ENCODE measurements at regions not wholly inside any gene's neighbourhood (a gene's known extent, or its start where the extent isn't known, plus 50 kb on each side); places are given as distances from the start of the nearest gene placed in this dataset.

DNA sequence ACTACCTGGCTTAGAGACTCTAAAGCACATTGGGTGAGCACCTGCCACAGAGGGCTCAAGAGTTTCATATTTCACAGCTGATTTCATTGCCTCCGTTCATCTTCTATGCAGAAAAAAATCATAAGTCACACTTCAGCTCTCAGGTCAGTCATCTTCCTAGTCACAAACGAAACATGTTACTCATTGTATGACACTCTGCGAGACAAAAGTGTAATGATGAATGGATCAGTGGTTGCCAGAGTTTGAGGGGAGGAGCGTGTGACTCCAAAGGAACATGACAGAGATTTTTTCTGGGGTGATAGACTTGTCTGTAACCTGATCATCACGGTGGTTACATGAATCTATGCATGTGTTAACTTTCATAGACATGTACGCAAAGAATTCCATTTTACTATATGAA, 195.2 kb upstream of the CNTNAP4 start:
- TF ChIP-seq, protein P1, sequence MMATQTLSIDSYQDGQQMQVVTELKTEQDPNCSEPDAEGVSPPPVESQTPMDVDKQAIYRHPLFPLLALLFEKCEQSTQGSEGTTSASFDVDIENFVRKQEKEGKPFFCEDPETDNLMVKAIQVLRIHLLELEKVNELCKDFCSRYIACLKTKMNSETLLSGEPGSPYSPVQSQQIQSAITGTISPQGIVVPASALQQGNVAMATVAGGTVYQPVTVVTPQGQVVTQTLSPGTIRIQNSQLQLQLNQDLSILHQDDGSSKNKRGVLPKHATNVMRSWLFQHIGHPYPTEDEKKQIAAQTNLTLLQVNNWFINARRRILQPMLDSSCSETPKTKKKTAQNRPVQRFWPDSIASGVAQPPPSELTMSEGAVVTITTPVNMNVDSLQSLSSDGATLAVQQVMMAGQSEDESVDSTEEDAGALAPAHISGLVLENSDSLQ (IDR thresholded peaks at IDR 0.05): no peak
- TF ChIP-seq SP1 (IDR thresholded peaks at IDR 0.05) (no peak), FOXA1 (IDR thresholded peaks at IDR 0.05) (no peak), ARNT (IDR thresholded peaks at IDR 0.05) (no peak), ZNF384 (IDR thresholded peaks at IDR 0.05) (no peak), FOXK2 (IDR thresholded peaks at IDR 0.05) (no peak), BHLHE40 (IDR thresholded peaks at IDR 0.05; ENCODE audit: borderline replicate concordance) (no peak), FOXM1 (IDR thresholded peaks at IDR 0.05; ENCODE audit: borderline replicate concordance) (no peak), L3MBTL2 (conservative IDR thresholded peaks at IDR 0.05) (no peak), LEF1 (IDR thresholded peaks at IDR 0.05; ENCODE audit: borderline replicate concordance) (no peak), TARDBP (IDR thresholded peaks at IDR 0.05) (no peak), SUZ12 (IDR thresholded peaks at IDR 0.05) (no peak), ELF4 (IDR thresholded peaks at IDR 0.05) (no peak)

All from HEK293T (cell line).